ENCODE measurements at regions not wholly inside any gene's neighbourhood (a gene's known extent, or its start where the extent isn't known, plus 50 kb on each side); places are given as distances from the start of the nearest gene placed in this dataset.

DNA sequence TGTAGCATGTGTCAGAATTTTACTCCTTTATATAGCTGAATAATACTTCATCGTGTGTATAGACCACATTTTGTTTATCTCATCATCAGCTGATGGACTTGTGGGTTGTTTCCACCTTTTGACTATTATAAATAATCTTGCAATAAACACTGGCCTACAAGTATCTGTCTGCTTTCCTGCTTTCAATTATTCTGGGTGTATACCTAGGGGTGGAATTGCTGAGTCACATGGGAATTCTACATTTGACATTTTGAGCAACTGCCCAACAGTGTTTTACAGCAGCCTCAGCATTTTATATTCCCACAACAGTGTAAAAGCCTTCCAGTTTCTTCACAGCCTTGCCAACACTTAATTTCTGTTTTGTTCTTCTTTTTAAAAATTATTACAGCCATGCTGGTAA lies 200.3 kb upstream of the PRSS1 start:
- intact Hi-C loops (cut with DNase I; ENCODE audit: low total_unique reads) = no loop called here
- Histone ChIP-seq H3K36me3 (no peaks in the 10 kb centered on the region), H3K27ac (no peak overlapping the region), H3K9me3 (no peaks in the 10 kb centered on the region), H3K4me3 (no peak overlapping the region), H3K4me1 (no peaks in the 10 kb centered on the region), H3K27me3 (replicated peaks in 1 of 7) (no peaks in the 10 kb centered on the region)
- TF ChIP-seq, protein P1, sequence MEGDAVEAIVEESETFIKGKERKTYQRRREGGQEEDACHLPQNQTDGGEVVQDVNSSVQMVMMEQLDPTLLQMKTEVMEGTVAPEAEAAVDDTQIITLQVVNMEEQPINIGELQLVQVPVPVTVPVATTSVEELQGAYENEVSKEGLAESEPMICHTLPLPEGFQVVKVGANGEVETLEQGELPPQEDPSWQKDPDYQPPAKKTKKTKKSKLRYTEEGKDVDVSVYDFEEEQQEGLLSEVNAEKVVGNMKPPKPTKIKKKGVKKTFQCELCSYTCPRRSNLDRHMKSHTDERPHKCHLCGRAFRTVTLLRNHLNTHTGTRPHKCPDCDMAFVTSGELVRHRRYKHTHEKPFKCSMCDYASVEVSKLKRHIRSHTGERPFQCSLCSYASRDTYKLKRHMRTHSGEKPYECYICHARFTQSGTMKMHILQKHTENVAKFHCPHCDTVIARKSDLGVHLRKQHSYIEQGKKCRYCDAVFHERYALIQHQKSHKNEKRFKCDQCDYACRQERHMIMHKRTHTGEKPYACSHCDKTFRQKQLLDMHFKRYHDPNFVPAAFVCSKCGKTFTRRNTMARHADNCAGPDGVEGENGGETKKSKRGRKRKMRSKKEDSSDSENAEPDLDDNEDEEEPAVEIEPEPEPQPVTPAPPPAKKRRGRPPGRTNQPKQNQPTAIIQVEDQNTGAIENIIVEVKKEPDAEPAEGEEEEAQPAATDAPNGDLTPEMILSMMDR (IDR thresholded peaks at IDR 0.05 in 8 of 11, conservative IDR thresholded peaks at IDR 0.05 in 3 of 11) = no peak
- TF ChIP-seq POLR2AphosphoS5 (IDR thresholded peaks at IDR 0.05) (no peak), POLR2A (IDR thresholded peaks at IDR 0.05) (no peak)
- DNase-seq = no peak
- 24 to 48% (median 31%) methylated on average over 1 of the region's 1 CpG for WGBS, 5 donors

DNA sequence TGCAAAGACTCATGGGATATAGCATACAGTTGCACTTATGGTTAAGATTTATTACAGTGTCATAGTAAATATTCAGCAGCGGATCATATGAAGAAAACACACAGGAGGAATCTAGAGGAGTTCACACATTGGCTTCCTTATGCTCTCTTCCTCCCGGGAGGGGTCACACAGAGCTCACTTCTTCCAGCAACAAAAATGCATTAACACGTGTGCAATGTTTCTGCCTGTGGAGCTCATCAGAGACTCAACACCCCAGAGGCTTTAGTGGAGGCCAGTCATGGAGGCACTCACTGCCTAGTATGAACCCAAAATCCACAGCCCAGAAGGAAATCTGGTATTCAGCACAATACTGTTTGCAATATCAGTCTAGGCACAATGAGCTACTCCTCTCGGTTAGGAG lies 202.8 kb upstream of the PRSS1 start:
- intact Hi-C loops (cut with DNase I; ENCODE audit: low total_unique reads) = no loop called here
- 64 to 84% (median 79%) methylated on average over 4 of the region's 4 CpGs for WGBS, 5 donors

DNA sequence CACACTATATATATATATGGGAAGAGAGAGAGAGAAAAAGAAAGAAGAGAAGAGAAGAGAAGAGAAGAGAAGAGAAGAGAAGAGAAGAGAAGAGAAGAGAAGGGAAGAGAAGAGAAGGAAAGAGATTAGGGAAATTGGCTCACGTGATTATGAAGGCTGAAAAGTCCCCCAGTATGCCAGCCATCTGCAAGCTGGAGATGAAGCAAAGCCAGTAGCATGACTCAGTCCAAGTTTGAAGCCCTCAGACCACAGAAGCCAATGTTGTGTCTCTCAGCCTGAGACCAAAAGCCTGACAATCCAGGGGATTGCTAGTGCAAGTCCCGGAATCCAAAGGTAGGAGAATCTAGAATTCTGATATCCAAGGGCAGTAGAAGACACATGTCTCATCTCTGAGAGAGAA lies 206.3 kb upstream of the PRSS1 start:
- H3K27me3 ChIP-seq (replicated peaks in 1 of 7) = no peaks in the 10 kb centered on the region
- intact Hi-C loops (cut with DNase I; ENCODE audit: low total_unique reads) = no loop called here
- TF ChIP-seq POLR2A (IDR thresholded peaks at IDR 0.05) (no peak), POLR2AphosphoS5 (IDR thresholded peaks at IDR 0.05) (no peak)
- TF ChIP-seq, protein P1 (IDR thresholded peaks at IDR 0.05 in 8 of 11, conservative IDR thresholded peaks at IDR 0.05 in 3 of 11) = no peak
- H3K4me1 ChIP-seq = no peaks in the 10 kb centered on the region
- no peaks in the 10 kb centered on the region for H3K9me3 ChIP-seq
- no peak for DNase-seq
- WGBS, 5 donors = 40 to 71% (median 49%) methylated on average over 2 of the region's 2 CpGs
- H3K4me3 ChIP-seq = no peak overlapping the region
- no peak overlapping the region for H3K27ac ChIP-seq
- H3K36me3 ChIP-seq = no peaks in the 10 kb centered on the region

More for the DNA sequence above, 202.8 kb upstream of the PRSS1 start:
- TF ChIP-seq, protein P1 (IDR thresholded peaks at IDR 0.05 in 8 of 11, conservative IDR thresholded peaks at IDR 0.05 in 3 of 11) = no peak
- TF ChIP-seq POLR2A (IDR thresholded peaks at IDR 0.05) (no peak), POLR2AphosphoS5 (IDR thresholded peaks at IDR 0.05) (no peak)
- Histone ChIP-seq H3K27ac (no peak overlapping the region), H3K4me1 (no peaks in the 10 kb centered on the region), H3K9me3 (no peaks in the 10 kb centered on the region), H3K36me3 (no peaks in the 10 kb centered on the region), H3K27me3 (replicated peaks in 1 of 7) (no peaks in the 10 kb centered on the region), H3K4me3 (no peak overlapping the region)
- no peak for DNase-seq

DNA sequence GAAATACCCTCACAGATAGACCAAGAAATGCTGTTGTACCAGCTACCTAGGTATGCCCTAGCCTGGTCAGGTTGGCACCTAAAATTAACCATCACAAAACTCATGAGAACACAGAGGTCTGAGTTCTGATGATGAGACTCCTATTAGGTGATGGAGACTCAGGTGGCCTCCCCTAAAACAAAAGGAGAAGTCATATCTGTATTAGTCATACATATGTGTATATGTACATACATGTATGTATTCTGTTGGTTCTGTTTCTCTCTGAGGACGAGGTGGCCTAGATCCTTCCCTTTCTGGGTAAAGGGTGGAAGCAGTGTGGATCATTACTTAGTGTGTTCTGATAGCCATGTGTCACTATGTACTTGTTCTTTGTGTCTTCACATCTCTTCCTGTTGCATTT lies 207.2 kb upstream of the PRSS1 start:
- WGBS, 5 donors = 43 to 75% (median 59%) methylated on average over 1 of the region's 1 CpG
- Histone ChIP-seq H3K27me3 (replicated peaks in 1 of 7) (no peaks in the 10 kb centered on the region), H3K27ac (no peak overlapping the region), H3K36me3 (no peaks in the 10 kb centered on the region), H3K4me3 (no peak overlapping the region), H3K4me1 (no peaks in the 10 kb centered on the region), H3K9me3 (no peaks in the 10 kb centered on the region)
- TF ChIP-seq POLR2AphosphoS5 (IDR thresholded peaks at IDR 0.05) = no peak
- TF ChIP-seq, protein P1 (IDR thresholded peaks at IDR 0.05 in 8 of 11, conservative IDR thresholded peaks at IDR 0.05 in 3 of 11) = no peak
- TF ChIP-seq POLR2A (IDR thresholded peaks at IDR 0.05) = no peak
- DNase-seq = no peak
- intact Hi-C loops (cut with DNase I; ENCODE audit: low total_unique reads) = no loop called here

All from spleen (tissue), 11 donors.